Mammary epithelial cell (primary cell): ENCODE measurements at regions not wholly inside any gene's neighbourhood (a gene's known extent, or its start where the extent isn't known, plus 50 kb on each side); places are given as distances from the start of the nearest gene placed in this dataset.

Experiments used
- EZH2 ChIP-seq: IDR thresholded peaks from 2 replicates; pipeline ENCODE4 v1.6.1; 2012; ENCODE audit warnings: low read length, inconsistent platforms, borderline replicate concordance
- TF ChIP-seq, protein P1 (sequence below), 2 donors: IDR thresholded peaks in 1 of 2; conservative IDR thresholded peaks in 1 of 2; 2 replicates each; pipeline ENCODE4 v1.5.1; 2011 to 2012; ENCODE audit warnings: inconsistent platforms in 2 of 2, low read length in 2 of 2, mild to moderate bottlenecking in 2 of 2, control low read depth in 1 of 2, low read depth in 1 of 2; ENCODE audit not compliant: insufficient read depth in 1 of 2; ENCODE audit errors: extremely low read depth in 1 of 2

DNA sequence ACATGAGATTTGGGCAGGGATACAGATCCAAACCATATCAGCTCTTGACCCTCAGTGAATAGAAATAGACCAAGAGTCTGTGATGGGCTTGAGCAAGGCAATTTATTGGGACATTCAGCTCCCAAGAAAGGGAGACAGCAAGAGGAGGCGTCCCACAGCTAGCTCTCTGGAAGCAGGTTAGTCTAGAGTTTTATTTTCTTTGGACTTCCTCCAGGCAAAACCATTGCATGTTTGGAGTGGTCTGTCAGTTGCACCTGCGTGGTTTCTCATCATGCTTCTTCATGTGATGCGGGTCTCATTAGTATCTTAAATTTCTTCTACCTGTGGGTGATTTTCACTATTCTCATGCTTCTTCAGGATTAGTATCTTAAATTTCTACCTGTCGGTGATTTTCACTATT is 1530.6 kb downstream of the PLA2G4A start:
- TF ChIP-seq, protein P1, sequence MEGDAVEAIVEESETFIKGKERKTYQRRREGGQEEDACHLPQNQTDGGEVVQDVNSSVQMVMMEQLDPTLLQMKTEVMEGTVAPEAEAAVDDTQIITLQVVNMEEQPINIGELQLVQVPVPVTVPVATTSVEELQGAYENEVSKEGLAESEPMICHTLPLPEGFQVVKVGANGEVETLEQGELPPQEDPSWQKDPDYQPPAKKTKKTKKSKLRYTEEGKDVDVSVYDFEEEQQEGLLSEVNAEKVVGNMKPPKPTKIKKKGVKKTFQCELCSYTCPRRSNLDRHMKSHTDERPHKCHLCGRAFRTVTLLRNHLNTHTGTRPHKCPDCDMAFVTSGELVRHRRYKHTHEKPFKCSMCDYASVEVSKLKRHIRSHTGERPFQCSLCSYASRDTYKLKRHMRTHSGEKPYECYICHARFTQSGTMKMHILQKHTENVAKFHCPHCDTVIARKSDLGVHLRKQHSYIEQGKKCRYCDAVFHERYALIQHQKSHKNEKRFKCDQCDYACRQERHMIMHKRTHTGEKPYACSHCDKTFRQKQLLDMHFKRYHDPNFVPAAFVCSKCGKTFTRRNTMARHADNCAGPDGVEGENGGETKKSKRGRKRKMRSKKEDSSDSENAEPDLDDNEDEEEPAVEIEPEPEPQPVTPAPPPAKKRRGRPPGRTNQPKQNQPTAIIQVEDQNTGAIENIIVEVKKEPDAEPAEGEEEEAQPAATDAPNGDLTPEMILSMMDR (conservative IDR thresholded peaks at IDR 0.05 in 1 of 2, IDR thresholded peaks at IDR 0.05 in 1 of 2; ENCODE audit: extremely low read depth in 1 of 2, insufficient read depth in 1 of 2, low read depth in 1 of 2, low read length in 2 of 2), result no peak
- TF ChIP-seq EZH2, result no peak
